ENCODE measurements at regions not wholly inside any gene's neighbourhood (a gene's known extent, or its start where the extent isn't known, plus 50 kb on each side); places are given as distances from the start of the nearest gene placed in this dataset.

GRCh38 chrX:44708470-44708869 is 135.4 kb upstream of the DUSP21 start:
- no peak for TF ChIP-seq MAX (IDR thresholded peaks at IDR 0.05)
- no peak for TF ChIP-seq GATA3 (IDR thresholded peaks at IDR 0.05; ENCODE audit: borderline replicate concordance)
- no peak for TF ChIP-seq HDAC2 (IDR thresholded peaks at IDR 0.05)
- TF ChIP-seq MAFK (IDR thresholded peaks at IDR 0.05; ENCODE audit: partially characterized antibody): no peak
- no peak for TF ChIP-seq CTCF (IDR thresholded peaks at IDR 0.05)
- no peak for TF ChIP-seq MYC (IDR thresholded peaks at IDR 0.05; ENCODE audit: borderline replicate concordance, low read length)
